Upper lobe of left lung (tissue), 6 donors: ENCODE measurements at regions not wholly inside any gene's neighbourhood (a gene's known extent, or its start where the extent isn't known, plus 50 kb on each side); places are given as distances from the start of the nearest gene placed in this dataset.

Experiments
- ATAC-seq, 2 donors: fragments of 200-7000 bp; cut with Tn5 transposase; one replicate each; pipeline ENCODE4 v1.9.1; 2022; ENCODE audit warnings: mild to moderate bottlenecking in 2 of 2, moderate library complexity in 2 of 2; ENCODE audit not compliant: low FRiP score in 2 of 2
- DNase-seq, 2 donors: peaks; one replicate each; pipeline ENCODE4 v3.0.0-alpha.2; 2019 to 2020
- H3K27ac ChIP-seq, 4 donors: fragments of 200-600 bp; sonication (generic); one replicate each; pipeline ENCODE4 v1.5.1; 2016 to 2019
- H3K27me3 ChIP-seq, 4 donors: fragments of 200-600 bp; sonication (generic); one replicate each; pipeline ENCODE4 v1.5.1; 2017 to 2019
- H3K36me3 ChIP-seq, 4 donors: fragments of 200-600 bp; sonication (generic); one replicate each; pipeline ENCODE4 v1.5.1; 2016 to 2019
- H3K4me1 ChIP-seq, 4 donors: fragments of 200-600 bp; sonication (generic); one replicate each; pipeline ENCODE4 v1.5.1; 2018 to 2019
- H3K4me3 ChIP-seq, 4 donors: fragments of 200-600 bp; sonication (generic); one replicate each; pipeline ENCODE4 v1.5.1; 2017 to 2019; ENCODE audit warnings: mild to moderate bottlenecking in 2 of 4, moderate library complexity in 1 of 4
- H3K9me3 ChIP-seq, 4 donors: fragments of 200-600 bp; sonication (generic); one replicate each; pipeline ENCODE4 v1.5.1; 2018 to 2019
- CTCF ChIP-seq, 6 experiments: fragments of 450-650 bp in 4 of 6; fragments of 200-600 bp in 2 of 6; sonication (generic) in 2 of 6; IDR thresholded peaks; one replicate each; pipeline ENCODE4 v1.5.1; 2016 to 2019; ENCODE audit warnings: antibody characterized with exemption in 6 of 6
- EP300 ChIP-seq, 4 donors: sonication (generic); formaldehyde crosslinking; IDR thresholded peaks; one replicate each; pipeline ENCODE4 v1.5.1; 2017; ENCODE audit warnings: antibody characterized with exemption in 4 of 4, control low read depth in 2 of 4
- POLR2A ChIP-seq, 4 donors: fragments of 450-650 bp; IDR thresholded peaks; one replicate each; pipeline ENCODE4 v1.5.1; 2016 to 2017; ENCODE audit warnings: antibody characterized with exemption in 4 of 4, mild to moderate bottlenecking in 2 of 4
- POLR2AphosphoS5 ChIP-seq, 2 donors: sonication (generic); formaldehyde crosslinking; IDR thresholded peaks; one replicate each; pipeline ENCODE4 v1.5.1; 2017; ENCODE audit warnings: antibody characterized with exemption in 2 of 2
- WGBS, 2 donors: methylation state at CpG; one replicate each; pipeline ENCODE4 v1.1.5; 2017 to 2018; 5-methylcytosine and 5-hydroxymethylcytosine counted together
- donor health status: DM: no; HTN: no; CAD: no; lungs with moderate emphysema.
- donor health status: DM: no; HTN: yes; CAD: no; lungs with severe emphysema.

- H3K36me3 ChIP-seq, result no peaks in the 10 kb centered on the region
- DNase-seq (no peak), ATAC-seq (no peak)
- no peak overlapping the region for H3K4me3 ChIP-seq
- H3K27me3 ChIP-seq, result no peaks in the 10 kb centered on the region
- 57 to 71% methylated on average over 2 of the region's 2 CpGs for WGBS, 2 donors
- TF ChIP-seq POLR2AphosphoS5 (IDR thresholded peaks at IDR 0.05) (no peak), EP300 (IDR thresholded peaks at IDR 0.05) (no peak), CTCF (IDR thresholded peaks at IDR 0.05) (no peak), POLR2A (IDR thresholded peaks at IDR 0.05) (no peak)
- no peak overlapping the region for H3K27ac ChIP-seq
- no peaks in the 10 kb centered on the region for H3K9me3 ChIP-seq
- no peaks in the 10 kb centered on the region for H3K4me1 ChIP-seq
Measured at GRCh38 chr12:90619943-90620342, 335.0 kb downstream of the CCER1 start.

- H3K9me3 ChIP-seq, result no peaks in the 10 kb centered on the region
- no peaks in the 10 kb centered on the region for H3K36me3 ChIP-seq
- TF ChIP-seq POLR2AphosphoS5 (IDR thresholded peaks at IDR 0.05) (no peak), POLR2A (IDR thresholded peaks at IDR 0.05) (no peak), EP300 (IDR thresholded peaks at IDR 0.05) (no peak), CTCF (IDR thresholded peaks at IDR 0.05) (no peak)
- no peak overlapping the region for H3K27ac ChIP-seq
- H3K27me3 ChIP-seq, result no peaks in the 10 kb centered on the region
- DNase-seq (no peak), ATAC-seq (no peak)
- no peaks in the 10 kb centered on the region for H3K4me1 ChIP-seq
- no peak overlapping the region for H3K4me3 ChIP-seq
Measured at GRCh38 chr12:90618586-90618985, 336.4 kb downstream of the CCER1 start.

- DNase-seq (no peak), ATAC-seq (no peak)
- Histone ChIP-seq H3K9me3 (no peaks in the 10 kb centered on the region), H3K4me1 (no peaks in the 10 kb centered on the region), H3K36me3 (no peaks in the 10 kb centered on the region), H3K27me3 (no peaks in the 10 kb centered on the region), H3K4me3 (no peak overlapping the region), H3K27ac (no peak overlapping the region)
- no peak for TF ChIP-seq EP300 (IDR thresholded peaks at IDR 0.05)
- no peak for TF ChIP-seq CTCF (IDR thresholded peaks at IDR 0.05)
- TF ChIP-seq POLR2AphosphoS5 (IDR thresholded peaks at IDR 0.05), result no peak
- no peak for TF ChIP-seq POLR2A (IDR thresholded peaks at IDR 0.05)
Measured at GRCh38 chr12:90611891-90612290, 343.1 kb downstream of the CCER1 start.

- Histone ChIP-seq H3K4me3 (no peak overlapping the region), H3K4me1 (no peaks in the 10 kb centered on the region), H3K27ac (no peak overlapping the region), H3K9me3 (no peaks in the 10 kb centered on the region), H3K27me3 (no peaks in the 10 kb centered on the region), H3K36me3 (no peaks in the 10 kb centered on the region)
- DNase-seq (no peak), ATAC-seq (no peak)
- no peak for TF ChIP-seq POLR2AphosphoS5 (IDR thresholded peaks at IDR 0.05)
- no peak for TF ChIP-seq EP300 (IDR thresholded peaks at IDR 0.05)
- TF ChIP-seq POLR2A (IDR thresholded peaks at IDR 0.05), result no peak
- no peak for TF ChIP-seq CTCF (IDR thresholded peaks at IDR 0.05)
- WGBS, 2 donors, result 43 to 45% methylated on average over 3 of the region's 3 CpGs
Measured at GRCh38 chr12:90611048-90611447, 343.9 kb downstream of the CCER1 start.

GRCh38 chr12:90593596-90594295, 361.2 kb downstream of the CCER1 start:
- no peak overlapping the region for H3K27ac ChIP-seq
- H3K4me1 ChIP-seq, result no peaks in the 10 kb centered on the region
- H3K9me3 ChIP-seq, result no peaks in the 10 kb centered on the region
- no peak overlapping the region for H3K4me3 ChIP-seq
- WGBS, 2 donors, result 88 to 91% methylated on average over 2 of the region's 2 CpGs
- ATAC-seq (no peak), DNase-seq (no peak)
- no peak for TF ChIP-seq POLR2AphosphoS5 (IDR thresholded peaks at IDR 0.05)
- no peak for TF ChIP-seq CTCF (IDR thresholded peaks at IDR 0.05)
- TF ChIP-seq EP300 (IDR thresholded peaks at IDR 0.05), result no peak
- no peak for TF ChIP-seq POLR2A (IDR thresholded peaks at IDR 0.05)
- H3K36me3 ChIP-seq, result no peaks in the 10 kb centered on the region
- H3K27me3 ChIP-seq, result no peaks in the 10 kb centered on the region
